HepG2 (cell line): ENCODE measurements at regions not wholly inside any gene's neighbourhood (a gene's known extent, or its start where the extent isn't known, plus 50 kb on each side); places are given as distances from the start of the nearest gene placed in this dataset.

Experiments used
- CREBL2 ChIP-seq: sonication (generic); formaldehyde crosslinking; IDR thresholded peaks from 2 replicates; pipeline ENCODE4 v1.8.1; 2023; ENCODE audit warnings: missing genetic modification reagents, mild to moderate bottlenecking, borderline replicate concordance
- GZF1 ChIP-seq: sonication (generic); formaldehyde crosslinking; IDR thresholded peaks from 2 replicates; pipeline ENCODE4 v1.5.1; 2020; ENCODE audit warnings: mild to moderate bottlenecking, missing genetic modification reagents
- RXRA ChIP-seq: sonication (generic); formaldehyde crosslinking; IDR thresholded peaks from 2 replicates; pipeline ENCODE4 v1.5.1; 2020; ENCODE audit warnings: missing genetic modification reagents
- ZNF367 ChIP-seq: sonication (generic); formaldehyde crosslinking; IDR thresholded peaks from 2 replicates; pipeline ENCODE4 v1.4.0; 2020; ENCODE audit warnings: missing genetic modification reagents, borderline replicate concordance
- ZNF646 ChIP-seq: sonication (generic); formaldehyde crosslinking; IDR thresholded peaks from 2 replicates; pipeline ENCODE4 v1.9.0; 2021; ENCODE audit warnings: mild to moderate bottlenecking, missing genetic modification reagents
- ZNF841 ChIP-seq: sonication (generic); formaldehyde crosslinking; IDR thresholded peaks from 2 replicates; pipeline ENCODE4 v1.8.1; 2023; ENCODE audit warnings: missing genetic modification reagents, borderline replicate concordance
- TF ChIP-seq, protein P1 (sequence below): sonication (generic); formaldehyde crosslinking; IDR thresholded peaks from 2 replicates; pipeline ENCODE4 v1.8.0; 2022; ENCODE audit warnings: mild to moderate bottlenecking, missing genetic modification reagents; ENCODE audit not compliant: insufficient replicate concordance
- TF ChIP-seq, protein P2 (sequence below): IDR thresholded peaks from 2 replicates; pipeline ENCODE4 v1.6.1; 2016
- TF ChIP-seq, protein P3 (sequence below), 2 experiments: sonication (generic) in 1 of 2; formaldehyde crosslinking in 1 of 2; IDR thresholded peaks; 2 replicates each; pipeline versions ENCODE4 v1.4.0 to v1.6.1; 2016 to 2020; ENCODE audit warnings: borderline replicate concordance in 1 of 2, low read depth in 1 of 2, mild to moderate bottlenecking in 1 of 2, missing genetic modification reagents in 1 of 2

- TF ChIP-seq ZNF646 (CRISPR knock-in tag) (no peak), CREBL2 (CRISPR knock-in tag) (no peak), ZNF367 (no peak), RXRA (CRISPR knock-in tag) (no peak), ZNF841 (CRISPR knock-in tag) (no peak), GZF1 (CRISPR knock-in tag) (no peak)
- TF ChIP-seq, protein P1, sequence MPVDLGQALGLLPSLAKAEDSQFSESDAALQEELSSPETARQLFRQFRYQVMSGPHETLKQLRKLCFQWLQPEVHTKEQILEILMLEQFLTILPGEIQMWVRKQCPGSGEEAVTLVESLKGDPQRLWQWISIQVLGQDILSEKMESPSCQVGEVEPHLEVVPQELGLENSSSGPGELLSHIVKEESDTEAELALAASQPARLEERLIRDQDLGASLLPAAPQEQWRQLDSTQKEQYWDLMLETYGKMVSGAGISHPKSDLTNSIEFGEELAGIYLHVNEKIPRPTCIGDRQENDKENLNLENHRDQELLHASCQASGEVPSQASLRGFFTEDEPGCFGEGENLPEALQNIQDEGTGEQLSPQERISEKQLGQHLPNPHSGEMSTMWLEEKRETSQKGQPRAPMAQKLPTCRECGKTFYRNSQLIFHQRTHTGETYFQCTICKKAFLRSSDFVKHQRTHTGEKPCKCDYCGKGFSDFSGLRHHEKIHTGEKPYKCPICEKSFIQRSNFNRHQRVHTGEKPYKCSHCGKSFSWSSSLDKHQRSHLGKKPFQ = no peak
- TF ChIP-seq, protein P2, sequence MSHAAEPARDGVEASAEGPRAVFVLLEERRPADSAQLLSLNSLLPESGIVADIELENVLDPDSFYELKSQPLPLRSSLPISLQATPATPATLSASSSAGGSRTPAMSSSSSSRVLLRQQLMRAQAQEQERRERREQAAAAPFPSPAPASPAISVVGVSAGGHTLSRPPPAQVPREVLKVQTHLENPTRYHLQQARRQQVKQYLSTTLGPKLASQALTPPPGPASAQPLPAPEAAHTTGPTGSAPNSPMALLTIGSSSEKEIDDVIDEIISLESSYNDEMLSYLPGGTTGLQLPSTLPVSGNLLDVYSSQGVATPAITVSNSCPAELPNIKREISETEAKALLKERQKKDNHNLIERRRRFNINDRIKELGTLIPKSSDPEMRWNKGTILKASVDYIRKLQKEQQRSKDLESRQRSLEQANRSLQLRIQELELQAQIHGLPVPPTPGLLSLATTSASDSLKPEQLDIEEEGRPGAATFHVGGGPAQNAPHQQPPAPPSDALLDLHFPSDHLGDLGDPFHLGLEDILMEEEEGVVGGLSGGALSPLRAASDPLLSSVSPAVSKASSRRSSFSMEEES (CRISPR knock-in tag) = no peak
- TF ChIP-seq, protein P3, sequence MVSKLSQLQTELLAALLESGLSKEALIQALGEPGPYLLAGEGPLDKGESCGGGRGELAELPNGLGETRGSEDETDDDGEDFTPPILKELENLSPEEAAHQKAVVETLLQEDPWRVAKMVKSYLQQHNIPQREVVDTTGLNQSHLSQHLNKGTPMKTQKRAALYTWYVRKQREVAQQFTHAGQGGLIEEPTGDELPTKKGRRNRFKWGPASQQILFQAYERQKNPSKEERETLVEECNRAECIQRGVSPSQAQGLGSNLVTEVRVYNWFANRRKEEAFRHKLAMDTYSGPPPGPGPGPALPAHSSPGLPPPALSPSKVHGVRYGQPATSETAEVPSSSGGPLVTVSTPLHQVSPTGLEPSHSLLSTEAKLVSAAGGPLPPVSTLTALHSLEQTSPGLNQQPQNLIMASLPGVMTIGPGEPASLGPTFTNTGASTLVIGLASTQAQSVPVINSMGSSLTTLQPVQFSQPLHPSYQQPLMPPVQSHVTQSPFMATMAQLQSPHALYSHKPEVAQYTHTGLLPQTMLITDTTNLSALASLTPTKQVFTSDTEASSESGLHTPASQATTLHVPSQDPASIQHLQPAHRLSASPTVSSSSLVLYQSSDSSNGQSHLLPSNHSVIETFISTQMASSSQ (IDR thresholded peaks at IDR 0.05; ENCODE audit: low read depth) = no peak
- TF ChIP-seq, protein P3 (CRISPR knock-in tag; IDR thresholded peaks at IDR 0.05; ENCODE audit: borderline replicate concordance) = no peak
Observed at GRCh38 chr2:16328521-16329190, 337.0 kb downstream of the CYRIA start (continued).
